Hepatocyte (in vitro differentiated cells): ENCODE measurements at regions not wholly inside any gene's neighbourhood (a gene's known extent, or its start where the extent isn't known, plus 50 kb on each side); places are given as distances from the start of the nearest gene placed in this dataset.

Experiments used
- DNase-seq: peaks from one replicate; pipeline ENCODE4 v3.0.0-alpha.2; 2016; ENCODE audit warnings: low spot score
- H2AFZ ChIP-seq: fragments of 200-600 bp; sonication (generic); 2 replicates; pipeline ENCODE4 v1.6.0; 2016; ENCODE audit warnings: antibody characterized with exemption, mild to moderate bottlenecking
- H3K27ac ChIP-seq: fragments of 200-600 bp; sonication (generic); 2 replicates; pipeline ENCODE4 v1.5.1; 2016; ENCODE audit warnings: mild to moderate bottlenecking
- H3K27me3 ChIP-seq: fragments of 200-600 bp; sonication (generic); 2 replicates; pipeline ENCODE4 v1.6.1; 2016
- H3K36me3 ChIP-seq: fragments of 200-600 bp; sonication (generic); replicated peaks from 2 replicates; pipeline ENCODE4 v1.5.1; 2016; ENCODE audit warnings: low read depth; ENCODE audit not compliant: insufficient read depth
- H3K4me1 ChIP-seq: fragments of 200-600 bp; sonication (generic); 2 replicates; pipeline ENCODE4 v1.5.1; 2016; ENCODE audit warnings: mild to moderate bottlenecking, moderate library complexity; ENCODE audit not compliant: insufficient read depth
- H3K4me2 ChIP-seq: fragments of 200-600 bp; sonication (generic); 2 replicates; pipeline ENCODE4 v1.6.0; 2016
- H3K4me3 ChIP-seq: fragments of 200-600 bp; sonication (generic); 2 replicates; pipeline ENCODE4 v1.5.1; 2016; ENCODE audit warnings: mild to moderate bottlenecking
- H3K79me2 ChIP-seq: fragments of 200-600 bp; sonication (generic); 2 replicates; pipeline ENCODE4 v1.6.0; 2017; ENCODE audit warnings: mild to moderate bottlenecking
- H3K9me2 ChIP-seq: fragments of 200-600 bp; sonication (generic); replicated peaks from 2 replicates; pipeline ENCODE4 v1.6.0; 2017; ENCODE audit warnings: mild to moderate bottlenecking; ENCODE audit not compliant: insufficient read depth
- H3K9me3 ChIP-seq: fragments of 200-600 bp; sonication (generic); 2 replicates; pipeline ENCODE4 v1.5.1; 2016; ENCODE audit warnings: low read depth, mild to moderate bottlenecking
- H4K20me1 ChIP-seq: fragments of 200-600 bp; sonication (generic); 2 replicates; pipeline ENCODE4 v1.6.0; 2016; ENCODE audit warnings: mild to moderate bottlenecking; ENCODE audit not compliant: insufficient read depth, poor library complexity, severe bottlenecking
- CTCF ChIP-seq: fragments of 200-600 bp; sonication (generic); IDR thresholded peaks from 2 replicates; pipeline ENCODE4 v1.5.1; 2016; ENCODE audit warnings: antibody characterized with exemption, mild to moderate bottlenecking; ENCODE audit not compliant: poor library complexity
- EZH2 ChIP-seq: fragments of 200-600 bp; sonication (generic); IDR thresholded peaks from 2 replicates; pipeline ENCODE4 v1.6.1; 2016; ENCODE audit warnings: antibody characterized with exemption, mild to moderate bottlenecking, borderline replicate concordance
- EZH2phosphoT487 ChIP-seq: fragments of 200-600 bp; sonication (generic); IDR thresholded peaks from one replicate; pipeline ENCODE4 v1.6.1; 2018; ENCODE audit warnings: antibody characterized with exemption, mild to moderate bottlenecking, low read depth, moderate library complexity; ENCODE audit not compliant: unreplicated experiment, severe bottlenecking
- WGBS: methylation state at CpG from one replicate; pipeline ENCODE4 v1.1.6; 2016; ENCODE audit warnings: low lambda C conversion rate; ENCODE audit errors: missing lambda C conversion rate; 5-methylcytosine and 5-hydroxymethylcytosine counted together

GRCh38 chr1:5318143-5318816 is 663.9 kb downstream of the AJAP1 start:
- Histone ChIP-seq H3K79me2 (no peaks in the 10 kb centered on the region), H3K9me3 (no peaks in the 10 kb centered on the region), H3K4me3 (no peak overlapping the region), H3K27me3 (no peaks in the 10 kb centered on the region), H2AFZ (no peak overlapping the region), H4K20me1 (no peaks in the 10 kb centered on the region), H3K36me3 (no peaks in the 10 kb centered on the region), H3K4me1 (no peaks in the 10 kb centered on the region), H3K27ac (no peak overlapping the region), H3K4me2 (no peak overlapping the region), H3K9me2 (no peaks in the 10 kb centered on the region)
- DNase-seq: no peak
- WGBS: 83% methylated on average over 15 of the region's 15 CpGs
- no peak for TF ChIP-seq EZH2phosphoT487
- TF ChIP-seq EZH2: no peak
- TF ChIP-seq CTCF: no peak

DNA sequence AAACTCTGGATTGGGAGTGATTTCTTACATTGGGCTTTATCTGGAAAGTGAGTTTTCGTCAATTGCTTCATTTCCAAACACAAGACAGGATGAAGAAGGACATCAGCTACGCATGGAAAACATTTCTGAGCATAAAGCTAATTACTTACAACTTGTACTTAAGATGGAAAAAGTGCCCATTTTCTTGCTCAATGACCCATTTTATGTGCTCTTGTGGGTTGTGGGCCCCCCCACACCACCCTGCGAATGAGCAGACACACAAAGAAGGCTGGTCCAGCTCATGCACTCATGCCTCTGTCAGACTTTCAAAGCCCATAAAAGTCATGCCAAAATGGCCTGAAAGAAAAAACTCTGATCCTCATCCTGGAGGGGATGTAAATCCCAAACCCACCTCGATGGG is 663.0 kb downstream of the AJAP1 start:
- no peaks in the 10 kb centered on the region for H3K36me3 ChIP-seq
- no peaks in the 10 kb centered on the region for H3K79me2 ChIP-seq
- TF ChIP-seq EZH2 (no peak), EZH2phosphoT487 (no peak), CTCF (no peak)
- H3K4me1 ChIP-seq: no peaks in the 10 kb centered on the region
- no peaks in the 10 kb centered on the region for H3K9me2 ChIP-seq
- H3K9me3 ChIP-seq: no peaks in the 10 kb centered on the region
- no peak overlapping the region for H2AFZ ChIP-seq
- no peaks in the 10 kb centered on the region for H4K20me1 ChIP-seq
- DNase-seq: no peak
- no peak overlapping the region for H3K4me2 ChIP-seq
- H3K27me3 ChIP-seq: no peaks in the 10 kb centered on the region
- H3K4me3 ChIP-seq: no peak overlapping the region
- WGBS: 75% methylated on average over 4 of the region's 4 CpGs
- H3K27ac ChIP-seq: no peak overlapping the region

DNA sequence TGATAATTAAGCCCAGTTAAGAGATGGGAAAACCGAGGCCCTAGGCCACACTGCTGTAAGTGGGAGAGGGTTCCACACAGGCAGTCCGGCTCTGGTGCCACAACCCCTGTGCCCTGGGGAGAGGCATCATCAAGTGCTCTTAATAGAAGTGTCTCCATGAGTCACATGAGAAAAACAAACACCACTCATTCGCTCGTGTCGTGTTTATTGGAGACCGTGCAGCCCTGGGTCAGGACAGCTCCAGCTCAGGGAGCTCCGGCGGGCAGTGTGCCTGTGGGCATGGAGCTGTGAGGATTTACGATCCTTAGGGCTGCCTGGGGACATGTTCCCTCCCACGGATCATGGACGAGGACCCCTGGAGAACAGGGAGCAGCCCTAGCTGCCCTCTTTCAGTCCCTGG is 658.5 kb downstream of the AJAP1 start:
- 55% methylated on average over 11 of the region's 11 CpGs for WGBS
- peak; percentile 28 for DNase-seq
- Histone ChIP-seq H4K20me1 (no peaks in the 10 kb centered on the region), H3K9me2 (no peaks in the 10 kb centered on the region), H3K27me3 (no peaks in the 10 kb centered on the region), H2AFZ (no peak overlapping the region), H3K4me3 (no peak overlapping the region), H3K27ac (no peak overlapping the region), H3K36me3 (no peaks in the 10 kb centered on the region), H3K4me1 (no peaks in the 10 kb centered on the region), H3K79me2 (no peaks in the 10 kb centered on the region), H3K9me3 (no peaks in the 10 kb centered on the region), H3K4me2 (no peak overlapping the region)
- TF ChIP-seq CTCF (no peak), EZH2 (no peak), EZH2phosphoT487 (no peak)

DNA sequence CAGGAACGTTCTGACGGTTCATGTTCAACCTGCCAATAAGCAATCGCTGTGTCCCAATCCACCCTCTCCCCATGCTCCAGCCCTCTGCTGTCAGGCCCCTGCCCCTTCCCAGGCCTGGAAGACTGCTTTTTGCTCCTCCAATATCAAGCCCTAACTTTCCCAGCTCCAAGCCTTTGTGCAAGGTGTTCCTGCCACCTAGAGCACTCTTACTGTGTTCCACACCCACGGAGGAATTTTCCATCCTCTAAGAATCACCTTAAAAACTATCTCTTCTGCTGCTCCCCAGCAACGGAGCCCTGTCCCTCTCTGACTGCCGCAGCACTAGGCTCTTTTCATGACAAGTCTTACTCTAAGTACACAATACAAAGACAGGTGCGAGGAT is 657.9 kb downstream of the AJAP1 start:
- no peak for DNase-seq
- Histone ChIP-seq H3K27ac (no peak overlapping the region), H3K9me3 (no peaks in the 10 kb centered on the region), H3K4me3 (no peak overlapping the region), H3K4me2 (no peak overlapping the region), H3K9me2 (no peaks in the 10 kb centered on the region), H3K27me3 (no peaks in the 10 kb centered on the region), H2AFZ (no peak overlapping the region), H3K4me1 (no peaks in the 10 kb centered on the region), H4K20me1 (no peaks in the 10 kb centered on the region), H3K36me3 (no peaks in the 10 kb centered on the region), H3K79me2 (no peaks in the 10 kb centered on the region)
- 87% methylated on average over 7 of the region's 7 CpGs for WGBS
- TF ChIP-seq CTCF (no peak), EZH2phosphoT487 (no peak), EZH2 (no peak)
